HG02970 (cell line): ENCODE measurements at regions not wholly inside any gene's neighbourhood (a gene's known extent, or its start where the extent isn't known, plus 50 kb on each side); places are given as distances from the start of the nearest gene placed in this dataset.
"Not testable (repeated sequence)": the region's sequence is repeated elsewhere in the genome, so short reads cannot be mapped to it uniquely, and the experiment has no call there.

Experiments
- ATAC-seq: cut with Tn5 transposase; IDR thresholded peaks from one replicate; pipeline ENCODE4 v1.9.1; 2021; ENCODE audit warnings: mild to moderate bottlenecking, moderate library complexity, moderate number of reproducible peaks; ENCODE audit not compliant: unreplicated experiment, low FRiP score

DNA sequence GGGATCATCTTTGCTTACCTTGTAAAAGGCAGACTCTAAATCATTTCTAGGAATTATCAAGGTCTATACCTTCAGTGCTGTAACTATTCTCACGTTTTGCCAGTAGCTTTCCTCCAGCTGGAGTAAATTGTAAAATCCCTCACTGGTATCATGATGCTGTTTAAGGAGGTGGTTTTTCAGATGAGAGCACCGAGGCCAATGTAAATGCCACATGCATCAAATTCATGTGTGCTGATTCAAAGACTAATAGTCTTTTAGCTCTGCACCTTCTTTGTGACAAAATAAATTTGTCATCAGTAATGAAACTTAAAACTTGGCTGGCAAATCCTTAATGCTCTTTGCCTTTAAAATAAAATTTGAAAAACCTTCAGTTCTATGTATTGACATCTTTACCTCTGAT is 503.8 kb downstream of the SETD4 start:
- no peak for ATAC-seq

DNA sequence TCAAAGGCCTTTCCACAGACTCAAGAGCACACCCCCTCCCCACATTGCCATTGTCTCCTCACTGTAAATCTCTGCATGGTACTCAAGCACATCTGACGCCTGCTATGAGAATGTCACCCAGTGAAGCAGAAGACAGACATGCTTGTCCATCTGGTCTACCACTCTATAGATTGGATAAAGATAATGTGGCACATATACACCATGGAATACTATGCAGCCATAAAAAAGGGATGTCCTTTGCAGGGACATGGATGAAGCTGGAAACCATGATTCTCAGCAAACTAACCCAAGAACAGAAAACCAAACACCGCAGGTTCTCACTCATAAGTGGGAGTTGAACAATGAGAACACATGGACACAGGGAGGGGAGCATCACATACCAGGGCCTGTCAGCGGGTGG is 503.4 kb upstream of the RUNX1 start:
- not testable (repeated sequence) for ATAC-seq

GRCh38 chr21:35548904-35549615 is 500.0 kb upstream of the RUNX1 start:
- no peak for ATAC-seq

- no peak for ATAC-seq
Observed at GRCh38 chr21:35547946-35548774, 499.1 kb upstream of the RUNX1 start.

DNA sequence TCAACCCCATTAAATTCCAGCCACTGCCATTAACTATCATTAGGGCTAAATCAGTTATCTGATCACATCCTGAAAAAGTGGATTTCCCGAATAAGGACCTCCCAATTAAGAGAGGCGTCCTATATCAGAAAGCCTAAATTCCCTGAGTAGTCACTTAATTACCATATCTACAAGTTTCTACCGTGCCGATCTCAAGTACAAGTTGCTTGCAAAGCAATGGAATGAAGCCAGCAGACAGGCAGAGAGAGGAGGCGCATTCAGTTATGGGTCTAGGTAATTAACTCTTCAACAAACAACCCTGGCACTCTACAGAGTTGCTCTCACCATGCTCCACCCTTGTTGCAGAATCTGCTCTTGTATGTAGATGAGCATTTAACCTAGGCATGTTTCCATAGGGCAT is 494.6 kb upstream of the RUNX1 start:
- ATAC-seq = no peak

- ATAC-seq = no peak
Observed at GRCh38 chr21:35540950-35541638, 492.0 kb upstream of the RUNX1 start.

DNA sequence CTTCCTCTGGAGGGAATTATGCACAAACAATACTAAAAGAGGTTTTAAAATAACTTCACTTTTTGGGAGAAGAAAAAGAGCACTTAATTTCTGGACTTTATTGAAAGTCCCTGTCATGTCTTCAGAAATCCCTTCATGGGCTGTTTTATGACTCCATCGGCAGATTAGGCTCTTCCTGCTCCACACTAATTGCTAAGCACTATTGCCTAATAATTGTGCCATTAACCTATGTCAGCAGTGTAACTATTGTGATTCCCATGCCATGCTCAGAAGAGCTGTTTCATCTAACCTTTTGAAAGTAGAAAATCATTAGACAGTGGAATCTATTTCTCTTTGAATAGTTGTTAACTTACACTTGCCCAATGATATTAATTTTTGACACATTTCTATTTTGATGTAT is 489.3 kb upstream of the RUNX1 start:
- no peak for ATAC-seq

DNA sequence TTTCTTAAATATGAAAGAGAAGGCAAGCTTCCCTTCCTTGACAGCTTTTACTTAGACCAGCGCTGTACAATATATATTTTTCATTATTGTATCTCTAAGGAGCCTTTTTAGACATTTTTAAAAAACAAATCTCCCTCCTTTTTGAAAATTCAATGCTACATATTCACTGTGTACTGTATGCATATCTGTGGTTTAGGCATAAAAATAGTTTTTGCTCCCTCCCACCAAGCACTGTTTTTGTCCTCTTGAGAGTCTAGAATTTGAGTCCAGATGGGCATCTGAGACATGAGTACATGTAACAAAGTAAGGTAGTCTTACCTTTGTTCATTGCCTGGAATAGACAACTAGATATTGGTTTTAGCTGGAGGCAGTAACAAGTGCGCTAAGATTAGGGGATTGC is 488.5 kb upstream of the RUNX1 start:
- no peak for ATAC-seq

GRCh38 chr21:35533893-35534292 is 484.8 kb upstream of the RUNX1 start:
- no peak for ATAC-seq

DNA sequence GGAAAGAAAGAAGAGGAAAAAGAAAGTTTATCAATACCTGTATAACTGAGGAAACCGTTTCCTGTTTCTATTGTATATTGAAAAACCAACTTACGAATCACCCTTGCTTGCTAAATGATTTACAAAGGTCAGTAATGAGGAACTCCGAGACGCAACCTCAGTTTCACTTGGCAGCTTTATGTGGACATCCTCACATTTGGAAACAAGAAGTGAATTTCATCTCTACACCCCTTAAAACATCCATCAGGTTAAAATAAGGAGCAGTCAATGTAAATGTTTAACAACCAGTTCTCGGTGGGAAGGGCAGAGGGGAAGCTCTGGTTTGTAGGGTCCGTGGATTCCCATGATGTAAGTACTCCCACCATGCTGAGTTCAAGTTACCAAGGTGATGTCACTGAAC is 481.7 kb upstream of the RUNX1 start:
- ATAC-seq = no peak

- ATAC-seq = no peak
Observed at GRCh38 chr21:35529171-35529863, 480.2 kb upstream of the RUNX1 start.

- ATAC-seq = no peak
Observed at GRCh38 chr21:35528116-35529042, 479.3 kb upstream of the RUNX1 start.

DNA sequence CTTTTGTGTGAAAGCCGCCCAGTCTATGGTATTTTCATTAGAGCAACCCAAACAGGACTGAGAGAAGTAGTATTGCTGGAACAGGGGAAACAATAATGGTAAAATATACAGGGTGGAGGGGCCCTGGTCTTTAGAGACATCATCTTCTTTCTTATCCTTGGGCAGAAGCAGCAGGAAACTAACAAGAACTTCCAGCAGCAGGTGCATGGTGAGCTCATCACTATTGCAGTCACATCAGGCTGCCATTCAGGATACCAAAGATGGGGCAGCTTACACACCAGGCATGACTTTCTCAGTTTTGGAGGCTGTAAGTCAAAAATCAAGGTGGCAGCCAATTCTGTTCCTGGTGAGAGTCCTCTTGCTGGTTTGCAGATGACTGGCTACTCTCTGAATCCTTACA is 478.3 kb upstream of the RUNX1 start:
- no peak for ATAC-seq

DNA sequence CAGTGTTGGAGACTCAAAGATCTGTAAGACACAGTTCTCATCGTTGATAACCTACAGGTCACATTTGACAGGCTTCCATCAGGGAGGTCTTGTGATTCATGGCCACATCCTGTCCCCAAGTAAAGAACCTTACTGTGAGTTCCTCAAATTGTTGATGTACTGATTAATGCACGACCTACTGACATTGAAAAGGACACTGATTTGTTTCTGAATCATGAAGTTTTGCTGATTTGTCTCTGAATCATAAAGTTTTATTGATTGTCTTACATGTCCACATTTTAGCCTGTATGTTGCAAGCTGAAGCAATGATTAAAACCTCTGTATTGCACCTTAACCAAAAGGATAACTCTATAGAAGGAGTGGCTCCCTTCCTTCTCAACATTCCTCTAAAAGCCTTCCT is 476.3 kb upstream of the RUNX1 start:
- no peak for ATAC-seq

GRCh38 chr21:35521852-35522505 is 472.9 kb upstream of the RUNX1 start:
- ATAC-seq = no peak

GRCh38 chr21:35521293-35521692 is 472.2 kb upstream of the RUNX1 start:
- ATAC-seq = no peak

DNA sequence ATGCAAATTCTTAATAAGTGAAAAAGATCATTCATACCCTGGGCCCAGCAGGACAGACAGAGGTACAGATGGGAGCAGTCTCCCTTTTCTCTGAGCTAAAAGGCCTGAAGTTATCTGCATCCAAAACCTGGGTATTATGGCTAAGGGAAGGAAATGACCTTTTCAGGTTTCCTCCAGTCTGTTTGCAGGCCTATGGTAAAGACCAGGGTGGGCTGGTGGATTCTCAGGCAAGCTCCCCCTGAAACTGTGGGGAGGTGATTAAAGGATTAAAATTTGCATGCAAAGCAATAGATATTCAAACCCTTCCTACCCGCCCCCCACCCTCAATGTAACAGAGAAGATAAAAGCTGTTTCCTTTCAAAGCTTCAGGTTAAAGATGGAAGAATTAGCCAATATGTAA is 471.8 kb upstream of the RUNX1 start:
- no peak for ATAC-seq

DNA sequence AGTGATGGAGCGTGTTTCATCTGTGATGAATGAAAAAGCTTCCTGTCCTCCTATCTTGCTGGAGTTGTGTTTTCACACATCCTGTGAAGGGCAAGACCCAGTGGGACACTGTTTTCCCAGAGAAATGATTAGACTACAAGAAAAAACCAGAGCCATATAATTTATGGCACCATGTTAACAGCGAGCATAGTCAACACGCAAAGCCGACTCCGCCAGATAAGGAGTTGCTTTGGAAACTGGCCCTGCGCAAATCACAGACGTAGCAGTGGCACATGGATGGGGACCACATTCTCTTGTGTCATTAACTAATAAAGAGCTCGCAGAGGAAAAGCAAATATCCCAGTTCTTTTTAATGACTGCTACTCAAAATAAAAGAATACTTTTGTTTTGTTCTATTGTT is 471.2 kb upstream of the RUNX1 start:
- ATAC-seq = no peak

GRCh38 chr21:35517865-35518264 is 468.8 kb upstream of the RUNX1 start:
- ATAC-seq = no peak
